GM21367 (cell line): ENCODE measurements at regions not wholly inside any gene's neighbourhood (a gene's known extent, or its start where the extent isn't known, plus 50 kb on each side); places are given as distances from the start of the nearest gene placed in this dataset.
"Not testable (repeated sequence)": the region's sequence is repeated elsewhere in the genome, so short reads cannot be mapped to it uniquely, and the experiment has no call there.

Experiments
- ATAC-seq: cut with Tn5 transposase; IDR thresholded peaks from one replicate; pipeline ENCODE4 v1.9.1; 2021; ENCODE audit not compliant: unreplicated experiment

DNA sequence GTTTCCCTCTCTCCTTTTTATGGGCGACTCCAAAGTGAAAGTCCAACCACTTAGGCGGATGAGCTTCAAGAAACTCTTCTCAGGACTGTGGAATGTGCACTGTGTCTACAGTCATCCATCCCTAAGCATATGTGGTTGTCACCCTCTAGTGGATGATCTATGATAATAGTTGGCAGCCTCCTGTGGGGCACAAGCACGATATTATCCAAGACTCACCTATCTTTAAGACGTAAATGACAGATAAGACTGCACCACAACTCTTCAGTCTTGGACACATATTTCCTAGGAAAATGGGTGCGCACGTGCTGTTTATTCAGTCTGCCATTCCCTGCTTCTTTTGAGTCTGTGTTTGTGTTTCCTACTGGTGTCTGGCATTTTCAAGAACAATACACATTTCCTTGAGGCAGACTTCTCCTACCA lies 145.5 kb upstream of the CTAGE1 start:
- peak; percentile 90 for ATAC-seq

DNA sequence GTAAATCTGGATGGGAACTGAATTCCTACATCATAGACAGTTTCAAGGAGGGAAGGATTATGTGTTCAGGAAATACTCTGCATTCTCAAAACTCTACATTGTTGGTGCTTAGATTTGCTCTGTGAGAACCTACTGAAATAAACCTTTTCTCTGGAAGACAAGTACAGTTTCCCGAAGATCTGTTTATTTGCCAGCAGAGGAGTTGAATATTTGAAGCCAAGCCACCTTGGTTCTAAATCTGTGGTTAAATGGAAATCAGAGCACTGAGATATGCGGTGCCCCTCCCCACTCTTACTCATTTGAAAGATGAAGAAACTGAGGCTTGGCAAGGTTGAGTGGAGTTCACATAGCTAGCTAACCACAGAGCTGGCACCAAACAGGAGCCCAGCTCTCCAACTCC lies 146.3 kb upstream of the CTAGE1 start:
- no peak for ATAC-seq

DNA sequence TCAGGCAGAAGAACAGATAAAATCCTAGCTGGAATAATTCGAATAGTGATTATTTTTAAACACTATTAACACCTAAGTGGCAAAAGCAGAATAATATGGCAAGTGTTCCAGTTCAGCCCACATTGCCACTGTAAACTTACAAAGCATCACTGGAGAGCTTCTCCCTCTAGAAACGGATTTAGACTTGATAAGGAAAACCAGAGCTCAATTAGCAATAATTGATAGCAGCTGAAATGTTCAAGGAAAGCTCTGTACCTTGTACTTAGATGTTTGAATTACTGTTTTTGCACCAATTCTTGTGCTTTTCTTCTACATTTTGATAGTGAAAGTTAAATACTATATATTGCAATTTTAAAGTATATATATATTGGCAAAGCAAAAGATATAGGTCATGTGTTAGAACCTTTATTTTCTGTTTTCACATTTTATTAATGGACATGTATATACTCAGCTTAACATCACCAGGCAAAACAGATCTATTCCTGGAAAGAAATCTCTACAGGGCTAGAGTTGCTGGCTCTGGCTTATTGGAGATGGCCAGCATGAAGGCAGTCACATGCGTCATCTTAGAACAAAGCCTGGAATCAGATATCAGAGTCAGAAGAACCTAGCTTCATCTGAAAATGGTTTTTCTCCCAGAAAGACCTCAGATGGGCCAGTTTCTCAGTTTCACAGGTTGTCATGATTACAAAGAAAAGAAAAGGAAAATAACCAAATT lies 149.1 kb upstream of the CTAGE1 start:
- no peak for ATAC-seq

DNA sequence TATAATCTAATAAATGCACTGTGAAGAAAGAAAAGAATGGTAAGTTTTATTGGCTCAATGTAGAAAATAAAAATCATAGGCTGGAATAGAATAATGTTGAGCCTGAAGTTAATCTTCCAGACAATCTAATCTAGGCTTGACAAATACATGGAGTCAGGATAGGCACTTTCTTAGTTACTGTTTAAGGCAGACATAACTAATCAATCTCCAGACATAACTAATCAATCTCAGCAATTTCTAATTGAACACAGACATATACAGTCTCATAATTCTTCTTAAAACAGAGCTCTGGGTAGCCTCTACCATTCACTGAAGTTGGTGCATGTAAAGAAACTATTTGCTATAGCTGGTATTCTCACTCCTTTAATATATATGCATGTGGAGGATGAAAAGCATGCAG lies 150.1 kb upstream of the CTAGE1 start:
- ATAC-seq: no peak

DNA sequence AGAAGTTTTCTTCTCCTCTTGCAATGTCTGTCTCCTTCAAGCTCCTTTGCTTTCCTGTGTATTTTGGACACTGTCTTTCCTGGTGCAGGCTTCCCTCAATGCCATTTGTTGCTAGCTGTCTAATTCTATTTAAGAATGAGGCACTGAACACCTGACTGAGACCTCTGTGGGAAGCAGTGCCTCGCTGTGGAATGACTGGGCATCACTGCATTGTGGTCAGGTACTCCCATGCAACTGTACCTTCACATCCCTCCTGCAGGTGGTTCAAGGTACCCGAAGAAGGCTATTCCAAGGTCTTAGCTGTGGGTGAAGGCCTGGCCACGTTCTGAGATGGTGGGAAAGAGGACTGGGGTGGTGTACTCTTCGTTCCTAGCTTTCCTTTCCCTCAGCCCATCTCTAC lies 152.8 kb upstream of the CTAGE1 start:
- ATAC-seq: no peak

DNA sequence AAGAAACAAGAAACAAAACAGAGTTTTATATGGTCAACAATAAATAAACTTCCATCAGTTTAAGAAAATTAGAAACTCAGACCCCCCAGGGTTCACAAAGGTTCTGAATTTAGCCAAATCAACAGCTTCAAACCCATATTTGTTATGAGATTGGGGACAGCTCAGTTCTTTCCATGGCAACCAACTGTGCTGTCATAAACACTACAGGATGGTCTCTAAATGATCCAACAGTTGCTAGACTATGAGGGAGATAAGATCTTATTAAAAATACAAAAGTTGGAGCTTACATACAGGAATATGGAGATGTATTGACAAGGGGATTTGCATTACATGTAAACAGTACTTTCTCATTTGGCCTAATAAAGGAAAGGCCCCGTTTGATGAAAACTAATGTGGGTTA lies 154.6 kb upstream of the CTAGE1 start:
- no peak for ATAC-seq

DNA sequence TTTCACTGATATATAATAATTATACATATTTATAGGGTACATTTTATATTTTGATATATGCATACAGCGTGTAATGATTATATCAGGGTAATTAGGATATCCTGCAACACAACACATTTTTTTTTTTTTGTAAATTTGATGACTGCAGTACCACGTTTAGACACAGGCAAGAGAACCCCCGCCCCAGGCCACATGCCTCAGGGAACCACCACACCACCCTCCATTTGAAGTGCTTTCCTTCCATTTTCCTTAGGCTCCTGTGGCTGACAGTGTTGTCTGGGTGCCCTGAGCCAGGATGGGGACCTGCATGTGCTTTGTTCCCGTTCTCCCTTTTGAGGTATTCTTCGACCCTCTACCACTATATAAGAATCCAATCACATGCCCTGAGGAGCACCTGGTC lies 161.6 kb upstream of the CTAGE1 start:
- ATAC-seq: no peak

DNA sequence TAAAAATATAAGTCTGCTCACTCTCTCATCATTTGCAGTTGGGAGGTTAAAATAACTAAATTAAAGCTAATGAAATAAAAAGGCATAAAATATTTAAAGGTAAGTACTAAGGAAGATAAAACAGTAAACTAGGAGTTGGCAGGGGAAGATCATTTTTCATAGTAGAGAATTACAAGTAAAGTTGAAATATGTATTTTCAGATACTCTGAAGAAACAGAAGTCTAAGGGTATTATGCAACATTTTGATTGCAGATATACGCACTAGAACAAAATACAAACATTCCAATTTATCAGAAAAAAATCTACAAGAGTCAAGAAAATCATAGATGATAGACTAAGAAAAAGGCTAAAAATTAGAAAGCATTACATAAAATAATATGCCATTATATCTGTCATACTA lies 167.6 kb upstream of the CTAGE1 start:
- ATAC-seq: no peak

DNA sequence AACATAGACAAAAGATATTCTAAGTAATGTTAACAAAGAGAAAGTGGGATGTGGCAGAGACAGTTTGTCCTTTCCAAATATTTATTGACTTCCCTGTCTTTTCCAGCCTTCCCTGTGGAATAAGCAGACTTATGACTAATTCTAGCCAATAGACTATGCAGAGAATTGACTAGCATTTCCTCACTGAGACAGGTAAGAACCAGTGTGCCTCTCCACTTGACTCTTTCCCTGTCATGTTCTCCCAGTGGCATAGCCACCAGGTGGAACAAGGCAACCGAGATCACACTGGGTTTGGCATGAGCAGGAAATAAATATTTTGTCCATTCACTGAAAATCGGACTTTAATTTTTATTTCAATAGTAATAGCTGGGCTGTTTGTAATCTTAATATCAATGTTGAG lies 168.1 kb upstream of the CTAGE1 start:
- ATAC-seq: no peak

DNA sequence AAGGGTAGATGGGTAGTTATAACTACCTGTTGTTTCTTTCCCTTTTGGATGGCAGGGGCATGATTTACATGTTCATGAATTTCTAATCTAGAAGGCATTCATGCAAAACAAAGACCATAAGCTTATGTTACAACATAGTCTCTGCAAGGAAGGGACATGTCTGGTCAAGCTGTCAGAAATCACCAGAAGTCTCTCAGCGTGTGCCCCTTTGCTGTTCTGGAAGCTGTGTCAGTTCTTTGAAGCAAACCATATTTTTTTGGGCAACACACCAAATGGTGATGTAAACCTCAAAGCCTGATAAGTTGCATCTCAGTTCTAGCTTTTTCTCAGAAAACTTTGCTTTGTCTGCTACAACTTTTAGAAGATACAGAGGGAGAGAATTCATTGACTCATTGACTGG lies 173.5 kb upstream of the CTAGE1 start:
- ATAC-seq: no peak

DNA sequence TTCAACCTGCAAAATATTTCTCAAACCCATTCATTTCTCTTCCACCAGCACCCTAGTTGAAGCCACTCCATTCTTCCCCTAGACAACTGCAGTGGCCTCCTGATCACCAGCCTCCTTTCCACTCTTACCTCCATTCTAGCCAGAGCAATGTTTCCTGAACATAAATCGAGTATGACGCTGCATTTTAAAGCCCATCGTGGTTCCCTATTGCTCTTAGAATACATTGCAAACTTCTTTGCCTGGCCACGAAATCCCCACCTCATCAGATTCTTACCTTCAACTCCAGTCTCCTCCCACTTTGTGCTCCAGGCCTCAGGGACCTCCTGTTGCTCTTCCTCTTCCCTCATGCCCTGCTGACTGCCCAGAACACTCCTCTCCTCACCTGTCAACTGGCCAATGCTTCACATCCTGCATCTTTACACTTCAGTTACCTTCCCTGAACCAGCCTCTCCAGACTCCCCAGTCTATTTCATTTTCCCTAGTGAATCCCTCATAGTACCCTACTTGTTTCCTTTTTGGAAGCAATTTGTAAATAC lies 176.5 kb upstream of the CTAGE1 start:
- no peak for ATAC-seq

DNA sequence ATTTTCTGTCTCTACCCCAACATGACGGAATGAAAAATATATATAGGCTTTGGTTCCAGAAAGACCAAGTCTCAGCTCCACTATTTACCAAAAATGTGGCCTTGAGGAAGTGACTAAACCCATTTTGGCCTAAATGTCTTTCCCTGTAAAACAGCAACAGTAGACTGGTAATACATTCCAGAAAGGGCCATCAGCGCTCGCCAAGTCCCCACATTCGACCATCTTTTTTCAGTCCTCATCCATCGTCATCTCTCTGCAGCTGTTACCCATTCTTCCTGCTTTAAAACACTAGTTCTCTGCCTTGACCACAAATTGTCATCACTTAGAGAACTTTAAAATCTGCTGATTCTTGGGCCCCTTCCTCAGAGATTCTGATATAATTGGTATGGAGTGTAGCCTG lies 183.8 kb upstream of the CTAGE1 start:
- no peak for ATAC-seq

DNA sequence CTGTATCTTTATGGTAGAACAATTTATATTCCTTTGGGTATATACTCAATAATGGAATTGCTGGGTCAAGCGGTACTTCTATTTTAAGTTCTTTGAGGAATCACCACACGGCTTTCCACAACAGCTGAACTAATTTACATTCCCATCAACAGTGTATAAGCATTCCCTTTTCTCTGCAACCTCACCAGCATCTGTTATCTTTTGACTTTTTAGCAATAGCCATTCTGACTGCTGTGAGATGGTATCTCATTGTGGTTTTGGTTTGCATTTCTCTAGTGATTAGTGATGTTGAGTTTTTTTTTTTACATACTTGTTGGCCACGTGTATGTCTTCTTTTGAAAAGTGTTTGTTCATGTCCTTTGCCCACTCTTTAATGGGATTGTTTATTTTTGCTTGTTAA lies 184.7 kb upstream of the CTAGE1 start:
- ATAC-seq: not testable (repeated sequence)

DNA sequence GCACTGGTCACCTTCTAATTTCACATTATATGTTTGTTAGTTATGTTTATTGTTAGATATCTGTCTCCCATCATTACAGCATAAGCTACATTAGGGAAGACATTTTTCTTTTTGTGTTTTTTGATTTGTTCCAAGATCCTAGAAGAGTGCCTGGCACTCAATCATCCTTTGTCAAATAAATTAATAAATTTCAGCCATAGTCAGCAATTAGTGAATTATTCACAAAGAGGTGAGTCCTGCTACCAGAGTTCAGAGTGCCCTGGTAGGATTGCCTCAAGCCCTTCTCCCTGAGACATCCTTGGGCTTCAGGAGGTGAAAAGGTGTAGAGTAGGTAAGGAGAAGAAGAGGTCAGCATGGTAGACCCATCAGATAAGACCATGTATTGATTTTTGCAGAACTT lies 186.2 kb upstream of the CTAGE1 start:
- ATAC-seq: no peak

DNA sequence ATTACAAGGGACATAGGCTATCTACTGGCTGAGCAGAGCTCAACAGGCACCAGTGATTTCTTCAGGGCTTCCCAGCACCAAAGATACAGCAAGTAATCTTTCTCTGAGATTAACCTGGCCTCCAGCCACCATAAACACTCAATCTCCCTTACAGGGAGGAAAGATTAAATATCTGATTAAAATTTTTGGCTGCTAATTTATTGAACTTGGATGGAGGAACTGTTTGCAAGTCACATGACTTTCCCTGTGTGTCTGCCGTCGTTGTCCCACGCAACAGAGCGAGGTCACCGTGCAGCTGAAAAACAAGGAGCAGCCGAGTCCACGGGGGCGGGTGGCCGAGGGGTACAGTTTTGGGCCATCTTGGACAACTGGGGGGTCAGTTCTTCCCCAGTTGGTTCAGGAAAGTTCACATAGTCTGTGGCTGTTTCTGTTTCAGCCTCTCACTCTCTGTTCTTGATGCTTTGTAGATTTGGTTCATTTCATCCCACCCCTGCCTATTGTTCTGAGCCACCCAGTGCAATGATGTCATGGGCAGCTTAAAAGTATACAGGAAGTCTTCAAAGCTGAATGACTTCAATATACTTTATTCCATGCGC lies 186.8 kb upstream of the CTAGE1 start:
- no peak for ATAC-seq

DNA sequence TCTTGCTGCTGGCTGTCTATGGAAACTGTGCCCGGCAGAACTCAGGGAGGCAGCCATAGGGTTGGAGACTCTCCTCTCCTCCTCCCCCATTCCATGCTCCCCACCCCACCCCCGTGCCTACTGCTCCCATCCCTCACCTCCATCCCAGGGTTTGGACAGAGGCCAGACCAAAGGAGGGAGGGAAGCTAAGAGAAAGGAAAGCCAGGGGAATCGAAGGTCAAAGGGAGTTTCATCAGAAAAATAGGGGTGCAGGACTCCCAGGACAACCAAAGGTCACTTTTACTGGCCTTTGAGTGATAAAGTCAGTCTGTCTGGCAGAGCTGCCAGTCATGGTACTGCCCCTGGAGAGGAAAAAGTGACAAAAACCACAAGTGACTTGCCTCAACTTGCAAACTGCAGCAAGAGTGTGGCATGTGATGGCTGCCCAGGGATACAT lies 187.3 kb upstream of the CTAGE1 start:
- no peak for ATAC-seq

DNA sequence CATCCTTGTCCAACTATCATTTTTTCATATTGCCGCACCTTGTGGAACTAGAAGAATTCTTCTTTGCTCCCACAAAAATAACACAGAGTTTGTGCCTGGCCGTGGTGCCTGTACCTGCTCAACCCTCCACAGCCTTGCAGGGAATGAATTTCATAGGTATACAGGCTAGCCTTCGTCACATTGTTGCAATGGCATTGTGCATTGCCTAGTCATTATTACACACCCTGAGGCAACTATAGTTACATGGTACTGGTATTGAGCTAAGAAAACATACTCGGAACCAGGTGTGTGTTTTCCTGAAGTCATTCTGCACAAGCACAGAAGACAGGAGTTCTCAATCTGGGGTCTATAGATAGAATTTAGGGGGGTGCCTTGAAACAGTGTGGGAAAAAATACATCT lies 188.0 kb upstream of the CTAGE1 start:
- ATAC-seq: no peak

DNA sequence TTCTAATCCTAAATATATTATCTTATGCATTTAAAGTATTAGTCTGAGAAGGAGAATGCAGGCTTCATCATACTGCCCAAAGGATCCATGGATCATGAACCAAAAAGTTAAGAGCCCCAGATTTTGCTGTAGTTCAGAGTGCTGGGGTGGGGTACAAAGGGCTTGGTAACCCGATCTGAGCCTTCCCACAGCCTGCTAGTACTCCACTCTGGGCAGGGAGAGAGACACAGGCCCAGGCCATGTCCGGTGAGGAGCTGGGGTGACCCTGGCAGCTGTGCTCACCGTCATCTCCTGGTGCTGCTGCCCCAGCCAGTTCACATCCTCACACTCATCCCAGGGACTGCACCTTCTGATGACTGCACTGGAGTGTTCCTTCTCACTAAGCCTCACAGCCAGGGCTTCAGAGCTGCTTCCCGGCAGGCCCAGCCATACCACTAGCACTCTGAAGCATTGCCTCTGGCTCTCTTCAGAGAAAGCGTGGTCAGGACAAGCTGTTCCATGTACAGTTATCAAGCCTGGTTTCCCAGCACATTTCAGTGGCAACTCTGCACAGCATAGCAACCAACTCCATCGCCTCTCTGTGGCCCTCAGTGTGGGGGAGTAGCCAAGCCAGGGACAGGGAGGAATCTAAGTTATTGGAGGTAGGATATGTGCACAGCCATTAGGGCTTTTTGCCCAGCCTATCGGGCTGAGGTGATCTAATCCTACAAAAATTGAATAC lies 189.0 kb upstream of the CTAGE1 start:
- no peak for ATAC-seq

DNA sequence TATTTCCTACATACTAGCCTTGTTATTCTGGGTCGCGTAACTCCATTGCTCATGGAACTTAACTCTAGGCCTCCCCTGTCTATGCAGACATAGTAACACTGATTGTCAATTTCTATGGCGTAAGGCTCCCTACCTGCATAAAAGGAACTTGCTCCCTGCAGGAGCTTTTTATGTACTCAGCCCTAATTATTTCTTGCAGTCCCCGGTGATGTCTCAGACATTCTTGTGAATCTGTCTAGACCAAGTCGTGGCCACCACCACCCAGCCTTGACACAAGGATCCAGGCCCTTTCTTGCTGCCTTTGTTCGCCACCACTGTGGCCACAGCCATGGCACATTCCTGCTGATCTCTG lies 189.5 kb upstream of the CTAGE1 start:
- no peak for ATAC-seq

DNA sequence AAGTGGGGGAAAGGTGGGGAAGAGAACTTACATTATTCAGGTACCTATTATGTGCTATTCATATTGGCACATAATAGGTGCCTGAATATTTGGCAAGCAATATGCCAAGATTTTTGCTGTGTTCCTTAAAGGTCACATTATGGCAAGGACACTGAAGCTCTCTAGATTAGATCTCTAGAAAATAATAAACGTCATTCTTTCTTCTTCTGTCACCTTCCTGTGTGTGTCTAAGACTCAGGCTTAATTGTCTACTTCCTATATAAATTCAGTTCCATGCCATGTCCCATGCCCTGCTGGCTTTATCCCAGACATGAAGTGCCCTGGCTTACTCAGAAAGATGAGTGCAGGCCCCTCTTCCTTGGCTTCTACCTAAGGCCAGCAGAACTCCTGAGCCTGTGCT lies 191.1 kb upstream of the CTAGE1 start:
- no peak for ATAC-seq

DNA sequence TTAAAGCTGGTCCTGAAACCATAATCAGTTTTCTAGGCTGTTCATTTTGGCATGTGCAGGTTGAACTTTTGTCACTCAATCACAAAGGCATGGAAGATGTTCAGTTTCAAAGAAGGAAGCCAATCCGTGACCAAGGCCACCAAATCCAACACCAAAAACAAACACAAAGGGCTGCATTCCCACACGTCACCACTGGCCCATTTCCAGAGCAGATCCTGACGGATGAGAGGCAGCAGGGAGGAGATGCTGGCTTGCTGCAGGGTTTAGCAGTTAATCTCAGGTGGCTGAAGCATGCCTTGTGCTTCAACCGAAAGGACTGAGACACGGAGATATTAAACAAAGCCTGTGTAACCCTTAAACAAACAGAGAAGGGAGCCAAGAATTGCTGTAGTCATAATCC lies 191.9 kb upstream of the CTAGE1 start:
- no peak for ATAC-seq

DNA sequence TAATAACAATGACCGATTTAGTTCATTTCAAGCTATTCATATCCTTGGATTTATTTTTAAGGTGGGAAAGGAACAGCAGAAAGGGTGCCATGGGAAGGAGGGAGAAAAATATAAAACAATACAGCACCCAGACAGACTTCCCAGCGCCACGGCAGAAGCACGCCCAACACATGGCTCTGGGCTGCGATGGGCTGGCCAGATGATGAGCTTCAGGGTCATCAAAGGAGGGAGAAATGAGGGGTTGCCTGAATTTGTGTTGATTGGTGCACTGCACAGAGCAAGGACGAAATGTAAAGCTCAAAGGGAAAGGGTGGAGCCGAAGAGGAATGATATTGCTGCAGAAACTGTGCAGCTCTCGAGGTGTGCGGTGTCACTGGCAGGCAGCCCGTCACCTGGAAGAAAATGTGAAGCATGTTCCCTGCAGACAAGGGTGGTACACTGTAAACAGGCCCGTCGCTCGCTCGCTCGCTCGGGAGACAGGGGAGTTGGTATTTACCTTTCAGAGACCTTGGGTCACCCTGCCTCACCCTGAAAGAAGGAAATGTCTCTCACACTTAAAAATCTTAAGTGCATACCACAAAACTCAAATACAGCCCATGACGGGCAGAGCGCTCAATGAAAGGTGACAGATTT lies 195.5 kb upstream of the CTAGE1 start:
- no peak for ATAC-seq
